SK-N-SH (cell line): ENCODE measurements at regions not wholly inside any gene's neighbourhood (a gene's known extent, or its start where the extent isn't known, plus 50 kb on each side); places are given as distances from the start of the nearest gene placed in this dataset.

Experiments used
- CTCF ChIA-PET: fragments of 300-600, 350-600 bp; formaldehyde crosslinking; extraction: SDS; loops from one replicate; lab custom pipeline; 2021; lab: Yijun Ruan, JAX
- POLR2A ChIA-PET: fragments of 350-600 bp; sonication (Branson Sonifier 250); formaldehyde crosslinking; extraction: SDS; loops from one replicate; lab custom pipeline; 2020; ENCODE audit warnings: antibody characterized with exemption, inconsistent platforms; lab: Yijun Ruan, JAX
- DNase-seq: peaks from one replicate; pipeline ENCODE4 v3.0.0; 2012
- H2AFZ ChIP-seq: fragments of 200-600 bp; sonication (generic); 2 replicates; pipeline ENCODE4 v1.8.1; 2016; ENCODE audit warnings: antibody characterized with exemption, mild to moderate bottlenecking, low read depth
- H3F3A ChIP-seq: fragments of 200-600 bp; sonication (generic); replicated peaks from 2 replicates; pipeline ENCODE3; 2016; ENCODE audit warnings: antibody characterized with exemption, mild to moderate bottlenecking; ENCODE audit not compliant: insufficient read depth
- H3K27ac ChIP-seq, 2 experiments: fragments of 200-500 bp in 1 of 2; fragments of 200-600 bp in 1 of 2; sonication (Bioruptor generic) in 1 of 2; sonication (generic), shearing (Covaris generic) in 1 of 2; 2 replicates each; pipeline versions ENCODE4 v1.5.1 to v1.6.1; 2014 to 2016; ENCODE audit warnings: low read depth in 2 of 2, inconsistent platforms in 1 of 2, low read length in 1 of 2, mild to moderate bottlenecking in 1 of 2, mixed read lengths in 1 of 2
- H3K27me3 ChIP-seq: fragments of 200-600 bp; sonication (generic), shearing (Covaris generic); 2 replicates; pipeline ENCODE4 v1.6.1; 2016; ENCODE audit warnings: mixed run types; ENCODE audit not compliant: insufficient read depth
- H3K36me3 ChIP-seq, 2 experiments: fragments of 200-500 bp in 1 of 2; fragments of 200-600 bp in 1 of 2; sonication (Bioruptor generic) in 1 of 2; sonication (generic) in 1 of 2; replicated peaks in 1 of 2; 2 replicates each; pipeline versions ENCODE3 to v1.5.1; 2014 to 2016; ENCODE audit warnings: low read length in 1 of 2, mild to moderate bottlenecking in 1 of 2; ENCODE audit not compliant: insufficient read depth in 2 of 2, control insufficient read depth in 1 of 2
- H3K4me1 ChIP-seq, 2 experiments: fragments of 200-500 bp in 1 of 2; fragments of 200-600 bp in 1 of 2; sonication (Bioruptor generic) in 1 of 2; sonication (generic), shearing (Covaris generic) in 1 of 2; 2 replicates each; pipeline versions ENCODE4 v1.5.1 to v1.6.1; 2014 to 2016; ENCODE audit warnings: low read depth in 1 of 2, low read length in 1 of 2, mixed run types in 1 of 2; ENCODE audit not compliant: insufficient read depth in 2 of 2, control insufficient read depth in 1 of 2
- H3K4me2 ChIP-seq: fragments of 200-600 bp; sonication (generic), shearing (Covaris generic); 2 replicates; pipeline ENCODE4 v1.6.1; 2017; ENCODE audit warnings: mixed run types
- H3K4me3 ChIP-seq, 2 experiments: fragments of 200-500 bp in 1 of 2; fragments of 200-600 bp in 1 of 2; sonication (Bioruptor generic) in 1 of 2; sonication (generic), shearing (Covaris generic) in 1 of 2; 2 replicates each; pipeline versions ENCODE4 v1.5.1 to v1.8.1; 2014 to 2016; ENCODE audit warnings: low read depth in 2 of 2, inconsistent platforms in 1 of 2, low read length in 1 of 2, mild to moderate bottlenecking in 1 of 2, mixed read lengths in 1 of 2, moderate library complexity in 1 of 2
- H3K79me2 ChIP-seq: fragments of 200-600 bp; sonication (generic); 2 replicates; pipeline ENCODE4 v1.8.1; 2017; ENCODE audit warnings: mild to moderate bottlenecking; ENCODE audit not compliant: insufficient read depth
- H3K9ac ChIP-seq: fragments of 200-600 bp; sonication (generic); 2 replicates; pipeline ENCODE4 v1.6.1; 2017; ENCODE audit warnings: mixed run types
- H3K9me2 ChIP-seq: fragments of 200-600 bp; sonication (generic); 2 replicates; pipeline ENCODE4 v1.6.1; 2017; ENCODE audit warnings: mixed run types
- H3K9me3 ChIP-seq: fragments of 200-600 bp; sonication (generic); 2 replicates; pipeline ENCODE4 v1.6.1; 2017; ENCODE audit warnings: mixed run types, mild to moderate bottlenecking, moderate library complexity
- H4K20me1 ChIP-seq: fragments of 200-600 bp; sonication (generic); 2 replicates; pipeline ENCODE4 v1.6.1; 2017; ENCODE audit warnings: mild to moderate bottlenecking, mixed run types; ENCODE audit not compliant: insufficient read depth
- CHD2 ChIP-seq: fragments of 150-350 bp; IDR thresholded peaks from 2 replicates; pipeline ENCODE4 v1.6.1; 2018; ENCODE audit warnings: low read length; ENCODE audit not compliant: partially characterized antibody
- ELF1 ChIP-seq: IDR thresholded peaks from 2 replicates; pipeline ENCODE4 v1.4.0; 2012
- EZH2phosphoT487 ChIP-seq: fragments of 200-600 bp; sonication (generic); IDR thresholded peaks from 2 replicates; pipeline ENCODE4 v1.6.1; 2017; ENCODE audit warnings: low read depth, mixed run types, mild to moderate bottlenecking, antibody characterized with exemption, moderate library complexity, borderline replicate concordance
- FOXM1 ChIP-seq: IDR thresholded peaks from 2 replicates; pipeline ENCODE4 v1.4.0; 2012; ENCODE audit warnings: low read depth, mild to moderate bottlenecking
- GABPA ChIP-seq: IDR thresholded peaks from 2 replicates; pipeline ENCODE4 v1.4.0; 2012; ENCODE audit warnings: low read depth, mild to moderate bottlenecking
- JUND ChIP-seq: IDR thresholded peaks from 2 replicates; pipeline ENCODE4 v1.4.0; 2012
- NFIC ChIP-seq: IDR thresholded peaks from 2 replicates; pipeline ENCODE4 v1.4.0; 2012; ENCODE audit warnings: borderline replicate concordance
- POLR2AphosphoS5 ChIP-seq: IDR thresholded peaks from 2 replicates; pipeline ENCODE4 v1.6.1; 2012; ENCODE audit warnings: low read depth, low read length
- RXRA ChIP-seq: IDR thresholded peaks from 2 replicates; pipeline ENCODE4 v1.4.0; 2012; ENCODE audit warnings: low read depth, mild to moderate bottlenecking, borderline replicate concordance
- SIN3A ChIP-seq: IDR thresholded peaks from 2 replicates; pipeline ENCODE4 v1.6.1; 2012; ENCODE audit warnings: low read depth, mild to moderate bottlenecking, low read length, moderate library complexity, borderline replicate concordance
- TCF12 ChIP-seq: IDR thresholded peaks from 2 replicates; pipeline ENCODE4 v1.4.0; 2012
- YY1 ChIP-seq: IDR thresholded peaks from 2 replicates; pipeline ENCODE4 v1.4.0; 2012; ENCODE audit warnings: low read depth, mild to moderate bottlenecking
- ZBTB33 ChIP-seq: IDR thresholded peaks from 2 replicates; pipeline ENCODE4 v1.4.0; 2012; ENCODE audit warnings: low read depth, borderline replicate concordance
- WGBS: methylation state at CpG from one replicate; pipeline ENCODE4 v1.1.6; 2017; ENCODE audit warnings: low lambda C conversion rate; 5-methylcytosine and 5-hydroxymethylcytosine counted together

DNA sequence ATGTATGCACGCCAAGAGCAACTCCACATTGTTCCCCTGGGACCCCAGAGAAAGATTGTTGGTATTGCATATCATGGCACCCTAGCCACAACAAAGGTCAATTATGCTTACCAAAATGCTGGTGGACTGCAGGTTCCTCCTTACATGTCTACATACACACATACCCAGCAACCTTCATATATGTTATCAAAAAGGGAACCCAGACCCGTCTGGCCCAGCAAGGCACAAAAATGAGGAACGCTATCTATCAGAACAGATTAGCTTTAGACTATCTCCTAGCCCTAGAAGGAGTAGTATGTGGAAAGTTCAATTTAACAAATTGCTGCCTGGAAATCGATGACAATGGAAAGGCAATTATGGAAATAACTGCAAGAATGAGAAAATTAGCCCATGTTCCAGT is 61.5 kb downstream of the DHRS2 start:
- whole genome bisulfite sequencing, result 53% methylated on average over 4 of the region's 4 CpGs
- POLR2A ChIA-PET, result no interaction called here

GRCh38 chr14:23702656-23703426 is 66.7 kb downstream of the DHRS2 start:
- Histone ChIP-seq H3K4me3 (no peak overlapping the region), H3K9me3 (peaks cover 7% of the 10 kb centered on the region; the same call in 1 of the 2 replicates), H3K9ac (no peak overlapping the region), H3K4me2 (no peak overlapping the region), H3K36me3 (no peaks in the 10 kb centered on the region), H3K4me1 (no peaks in the 10 kb centered on the region), H3K27me3 (no peaks in the 10 kb centered on the region), H2AFZ (no peak overlapping the region), H3K9me2 (no peaks in the 10 kb centered on the region), H4K20me1 (no peaks in the 10 kb centered on the region), H3K27ac (no peak overlapping the region), H3F3A (no peaks in the 10 kb centered on the region), H3K79me2 (no peaks in the 10 kb centered on the region)
- WGBS, result under 1% methylated on average over 2 of the region's 2 CpGs
- ChIA-PET CTCF (interaction anchor here (1.1 to 2.3 kb wide), 3 partner anchors 16 to 191 kb away, joined by 3 to 5 read pairs (median 3); no protein-coding TSS in a partner anchor), POLR2A (no interaction called here)
- no peak for DNase-seq
- TF ChIP-seq TCF12, result no peak
- no peak for TF ChIP-seq GABPA

More for the DNA sequence above, 61.5 kb downstream of the DHRS2 start:
- Histone ChIP-seq H3K27ac (no peak overlapping the region), H3K4me2 (no peak overlapping the region), H3K9me3 (no peaks in the 10 kb centered on the region), H3K9me2 (no peaks in the 10 kb centered on the region), H4K20me1 (no peaks in the 10 kb centered on the region), H3K4me3 (no peak overlapping the region), H3K36me3 (no peaks in the 10 kb centered on the region), H3K4me1 (peaks cover 0 to 9% of the 10 kb centered on the region in 2 experiments; a peak in 1 of 4 replicates), H2AFZ (no peak overlapping the region), H3K79me2 (no peaks in the 10 kb centered on the region), H3K27me3 (peaks cover 4% of the 10 kb centered on the region; the same call in 1 of the 2 replicates), H3K9ac (no peak overlapping the region), H3F3A (no peaks in the 10 kb centered on the region)
- TF ChIP-seq ZBTB33, result no peak
- TF ChIP-seq CHD2, result no peak
- no peak for TF ChIP-seq GABPA
- TF ChIP-seq SIN3A, result no peak
- TF ChIP-seq FOXM1, result no peak
- TF ChIP-seq JUND, result no peak
- TF ChIP-seq RXRA, result no peak
- no peak for TF ChIP-seq NFIC
- no peak for TF ChIP-seq ELF1
- TF ChIP-seq TCF12, result no peak
- TF ChIP-seq EZH2phosphoT487, result no peak
- TF ChIP-seq POLR2AphosphoS5, result no peak
- TF ChIP-seq YY1, result no peak
- no peak for DNase-seq
- CTCF ChIA-PET, result no interaction called here
